HG02588 (cell line): ENCODE measurements at regions not wholly inside any gene's neighbourhood (a gene's known extent, or its start where the extent isn't known, plus 50 kb on each side); places are given as distances from the start of the nearest gene placed in this dataset.
"Not testable (repeated sequence)": the region's sequence is repeated elsewhere in the genome, so short reads cannot be mapped to it uniquely, and the experiment has no call there.

Experiments used
- ATAC-seq: cut with Tn5 transposase; IDR thresholded peaks from one replicate; pipeline ENCODE4 v1.9.1; 2021; ENCODE audit warnings: mild to moderate bottlenecking, moderate library complexity; ENCODE audit not compliant: unreplicated experiment

- ATAC-seq = no peak
Measured at GRCh38 chr7:16933296-16934279, 51.8 kb upstream of the AGR3 start.

DNA sequence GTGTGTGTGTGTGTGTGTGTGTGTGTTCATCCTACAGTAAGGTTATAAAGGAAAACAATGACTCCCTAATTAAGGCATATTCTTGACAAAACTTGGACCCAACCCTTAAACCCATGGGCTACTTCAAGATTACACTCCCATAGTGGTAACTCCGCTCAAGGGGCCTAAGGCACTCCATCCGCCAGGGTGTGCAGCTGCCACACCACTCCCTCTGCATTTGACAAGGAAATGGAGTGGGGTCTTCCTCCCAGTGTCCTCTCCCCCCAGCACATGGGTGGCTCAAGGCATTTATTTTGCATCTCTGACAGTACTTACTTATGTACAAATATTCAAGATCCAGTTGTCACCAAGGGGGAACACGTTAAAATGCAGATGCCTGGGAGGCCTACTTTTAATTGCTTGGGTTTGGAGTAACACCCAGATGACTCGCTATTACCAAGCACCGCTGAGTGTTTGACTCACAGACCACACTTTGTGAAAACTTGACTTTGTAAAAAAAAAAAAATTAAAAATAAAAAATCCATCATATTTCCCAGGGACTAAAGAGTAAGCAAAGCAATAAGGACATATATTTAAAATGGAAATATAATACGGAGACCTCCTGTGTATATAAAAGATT is 53.0 kb upstream of the AGR3 start:
- ATAC-seq = no peak

- ATAC-seq = no peak
Measured at GRCh38 chr7:16935341-16935735, 53.6 kb upstream of the AGR3 start.

GRCh38 chr7:16936626-16937422 is 55.0 kb upstream of the AGR3 start:
- ATAC-seq = no peak

DNA sequence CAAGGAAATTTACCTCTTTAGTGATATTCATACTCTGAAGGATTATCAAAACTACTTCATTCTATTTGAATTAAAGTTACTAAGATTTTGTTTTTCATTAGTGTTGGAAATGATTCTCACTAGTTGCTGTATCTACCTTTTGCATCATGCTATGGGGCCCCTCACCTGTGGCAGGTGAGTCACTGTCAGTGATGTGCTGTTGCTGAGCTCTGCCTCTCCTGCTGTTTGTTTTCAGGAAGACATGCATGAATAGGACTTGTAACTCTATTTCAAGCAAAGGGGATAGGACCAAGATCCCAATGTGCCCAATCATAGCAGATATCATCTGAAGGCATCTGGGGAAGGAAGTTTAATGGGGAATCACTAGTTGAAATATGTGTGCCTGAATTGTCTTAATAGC is 57.4 kb upstream of the AGR3 start:
- no peak for ATAC-seq

GRCh38 chr7:16940776-16941175 is 59.0 kb upstream of the AGR3 start:
- no peak for ATAC-seq

- no peak for ATAC-seq
Measured at GRCh38 chr7:16942929-16943509, 61.2 kb upstream of the AGR3 start.

DNA sequence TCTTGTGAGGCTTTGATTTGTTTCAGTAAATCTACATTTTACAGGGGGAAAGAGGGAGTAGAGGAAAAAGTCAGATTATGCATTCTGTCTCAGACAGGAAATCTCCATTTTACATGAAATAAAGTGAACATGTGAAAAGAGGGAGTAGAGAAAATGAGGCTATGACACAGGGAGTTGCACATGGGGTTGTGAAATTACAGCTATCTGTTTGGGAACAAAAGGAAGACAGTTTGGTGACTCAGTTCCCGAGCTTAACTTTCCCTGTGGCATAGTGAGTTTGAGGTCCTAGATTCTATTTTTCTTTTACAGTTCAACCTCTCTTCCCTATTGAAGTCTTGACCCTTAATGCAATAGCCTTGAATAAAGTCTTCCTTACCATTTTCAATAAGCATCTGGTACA is 63.2 kb upstream of the AGR3 start:
- no peak for ATAC-seq

GRCh38 chr7:16945372-16945771 is 63.6 kb upstream of the AGR3 start:
- no peak for ATAC-seq

GRCh38 chr7:16948110-16948509 is 66.3 kb upstream of the AGR3 start:
- not testable (repeated sequence) for ATAC-seq

DNA sequence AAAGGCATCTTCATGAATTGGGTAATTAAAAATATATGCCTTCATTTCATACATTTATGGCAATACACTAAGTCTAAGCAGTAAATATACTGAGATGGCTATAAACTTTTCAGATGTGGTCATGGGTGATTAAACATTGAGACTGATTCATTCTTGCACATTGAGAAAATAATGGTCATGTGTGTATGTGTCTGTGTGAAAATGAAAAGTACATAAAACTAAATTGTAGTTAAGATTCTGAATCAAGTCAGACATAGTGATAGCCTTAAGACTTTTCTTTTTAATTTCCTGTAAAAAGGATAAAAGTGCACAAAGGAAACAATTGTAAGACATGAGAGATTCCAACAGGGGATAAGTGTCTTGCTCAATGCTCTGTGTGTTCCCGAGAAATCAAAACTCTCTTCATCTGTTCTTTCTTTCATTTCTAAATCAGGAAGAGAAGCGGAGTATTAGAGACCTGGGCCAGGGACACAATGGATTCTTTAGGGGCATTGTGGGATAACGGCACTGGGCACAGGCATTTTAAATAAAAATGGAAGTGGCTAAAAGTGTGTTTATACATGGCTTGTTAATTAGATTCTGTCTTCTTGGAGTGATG is 69.8 kb upstream of the AGR3 start:
- ATAC-seq = no peak

DNA sequence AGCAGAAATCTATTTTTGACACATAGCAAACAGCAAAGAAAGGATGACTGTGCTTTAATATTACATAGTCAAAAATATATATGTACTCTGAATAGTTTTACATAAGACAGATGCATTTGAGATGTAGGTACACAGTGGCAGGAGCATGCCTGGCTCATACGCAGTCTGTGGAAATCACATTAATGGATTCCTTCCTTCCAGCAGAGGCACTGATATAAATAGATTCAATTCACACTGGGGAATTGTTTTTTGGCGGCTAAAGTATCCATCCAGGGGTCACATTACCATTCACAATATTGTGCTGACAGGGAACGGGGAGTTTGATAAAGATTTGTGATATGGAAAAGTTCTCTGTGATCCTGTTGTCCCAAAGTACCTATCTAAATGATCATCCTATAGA is 72.5 kb upstream of the AGR3 start:
- ATAC-seq = no peak

- no peak for ATAC-seq
Measured at GRCh38 chr7:16958724-16959123, 76.9 kb upstream of the AGR3 start.

- ATAC-seq = no peak
Measured at GRCh38 chr7:16960337-16960965, 78.7 kb upstream of the AGR3 start.

DNA sequence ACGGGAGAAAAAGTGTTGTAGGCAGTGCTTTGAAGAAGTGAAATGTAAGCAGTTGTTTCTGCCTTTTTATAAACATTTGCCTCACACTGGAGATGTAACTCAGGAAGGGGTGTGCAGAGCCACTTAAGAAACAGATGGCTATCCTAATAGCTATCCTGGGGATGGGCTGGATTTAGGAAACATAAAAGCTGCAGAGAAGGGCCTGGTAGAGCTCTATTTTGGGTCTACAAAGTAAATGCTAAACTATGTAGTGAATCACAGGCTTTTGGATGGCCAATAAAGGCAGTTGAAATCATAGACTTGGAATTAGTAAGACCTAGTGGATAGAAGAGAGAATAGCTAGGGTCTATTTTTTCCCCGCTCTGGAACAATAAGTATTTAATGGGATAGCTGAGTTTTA is 79.9 kb upstream of the AGR3 start:
- no peak for ATAC-seq

- ATAC-seq = no peak
Measured at GRCh38 chr7:16963044-16963443, 81.3 kb upstream of the AGR3 start.

DNA sequence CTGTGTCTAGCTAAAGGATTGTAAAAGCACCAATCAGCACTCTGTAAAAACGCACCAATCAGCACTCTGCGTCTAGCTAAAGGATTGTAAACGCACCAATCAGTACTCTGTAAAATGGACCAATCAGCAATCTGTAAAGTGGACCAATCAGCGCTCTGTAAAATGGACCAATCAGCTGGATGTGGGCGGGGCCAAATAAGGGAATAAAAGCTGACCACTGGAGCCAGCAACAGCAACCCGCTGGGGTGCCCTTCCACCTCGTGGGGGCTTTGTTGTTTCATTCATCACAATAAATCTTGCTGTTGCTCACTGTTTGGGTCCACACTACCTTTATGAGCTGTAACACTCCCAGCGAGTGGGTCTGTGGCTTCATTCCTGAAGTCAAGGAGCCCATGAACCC is 83.9 kb upstream of the AGR3 start:
- not testable (repeated sequence) for ATAC-seq

DNA sequence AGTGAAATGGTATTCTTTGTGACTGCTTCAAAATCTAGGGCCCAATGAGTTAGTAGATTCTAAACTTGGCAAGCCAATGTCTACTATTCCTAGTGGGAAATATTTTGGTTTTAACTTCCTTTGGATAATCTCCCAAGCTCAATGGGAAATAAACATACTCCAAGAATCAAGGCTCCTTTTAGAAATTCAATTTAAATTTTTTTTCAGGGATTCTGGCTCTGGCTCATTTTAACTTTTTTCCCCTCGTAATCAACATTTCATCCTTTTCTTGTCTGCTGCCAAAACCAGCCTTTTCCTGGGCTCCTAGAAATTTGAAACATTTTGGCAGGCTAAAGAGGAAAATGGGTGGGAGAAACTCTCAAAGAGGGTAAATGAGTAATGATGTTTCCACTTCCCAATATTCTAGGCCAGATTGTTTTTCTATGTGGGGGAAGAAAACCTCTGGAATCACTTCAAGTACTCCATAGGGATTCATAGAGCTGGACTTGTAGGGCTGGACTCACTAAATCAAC is 85.6 kb upstream of the AGR3 start:
- no peak for ATAC-seq

DNA sequence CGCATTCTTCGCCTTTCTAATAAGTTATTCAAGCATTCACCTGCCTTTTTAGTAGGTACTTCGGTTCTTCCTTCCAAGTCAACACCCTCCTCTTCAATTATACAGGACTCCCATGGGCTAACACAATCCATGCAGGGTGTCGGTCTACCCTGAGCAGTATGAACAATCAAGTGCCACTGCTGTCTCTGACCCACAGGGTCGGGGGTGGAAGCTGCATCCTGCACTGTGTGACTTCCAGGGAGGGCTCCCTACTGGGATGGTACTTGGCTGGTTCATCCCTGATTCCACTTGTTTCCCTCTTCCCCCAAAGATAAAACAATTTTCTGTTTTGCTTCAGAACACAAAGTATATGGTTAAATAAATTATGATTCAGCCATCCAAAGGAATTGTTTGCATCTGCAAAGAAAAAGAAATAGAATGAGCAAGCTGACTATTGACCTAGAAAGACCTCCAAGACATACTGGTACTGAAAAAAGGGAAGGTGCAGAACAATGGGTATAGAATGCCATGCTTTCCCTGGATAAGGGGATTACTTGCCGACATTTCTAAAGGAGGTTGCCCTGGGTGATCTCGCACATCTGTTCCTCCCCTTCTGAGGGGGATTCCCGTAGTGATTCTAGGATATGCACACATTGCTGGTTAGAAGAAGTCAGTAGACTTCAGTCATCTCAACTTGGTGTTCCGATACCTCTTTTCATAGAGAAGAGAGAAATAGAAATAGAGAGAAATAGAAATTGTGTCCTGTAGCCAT is 89.1 kb upstream of the AGR3 start:
- ATAC-seq = no peak
